Vagina (tissue), 2 donors: ENCODE measurements at regions not wholly inside any gene's neighbourhood (a gene's known extent, or its start where the extent isn't known, plus 50 kb on each side); places are given as distances from the start of the nearest gene placed in this dataset.
"Not testable (repeated sequence)": the region's sequence is repeated elsewhere in the genome, so short reads cannot be mapped to it uniquely, and the experiment has no call there.

Experiments
- DNase-seq, 2 donors: peaks; one replicate each; pipeline ENCODE4 v3.0.0-alpha.2; 2017; ENCODE audit errors: extremely low spot score in 2 of 2
- H3K27ac ChIP-seq: fragments of 200-600 bp; sonication (generic); one replicate; pipeline ENCODE4 v1.5.1; 2019
- H3K27me3 ChIP-seq: fragments of 200-600 bp; sonication (generic); one replicate; pipeline ENCODE4 v1.5.1; 2019
- H3K36me3 ChIP-seq, 2 donors: fragments of 200-600 bp; sonication (generic); one replicate each; pipeline ENCODE4 v1.5.1; 2017 to 2019
- H3K4me1 ChIP-seq: fragments of 200-600 bp; sonication (generic); one replicate; pipeline ENCODE4 v1.5.1; 2019
- H3K4me3 ChIP-seq, 2 donors: fragments of 200-600 bp; sonication (generic); 1 replicate in 1 of 2; 2 replicates in 1 of 2; pipeline ENCODE4 v1.5.1; 2016 to 2019
- H3K9me3 ChIP-seq: fragments of 200-600 bp; sonication (generic); one replicate; pipeline ENCODE4 v1.5.1; 2019
- POLR2A ChIP-seq, 2 donors: fragments of 450-650 bp; IDR thresholded peaks; one replicate each; pipeline ENCODE4 v1.6.1; 2017; ENCODE audit warnings: antibody characterized with exemption in 2 of 2, mild to moderate bottlenecking in 2 of 2, moderate library complexity in 2 of 2
- POLR2AphosphoS5 ChIP-seq, 2 donors: sonication (generic); formaldehyde crosslinking; IDR thresholded peaks; one replicate each; pipeline ENCODE4 v1.9.0; 2017; ENCODE audit warnings: antibody characterized with exemption in 2 of 2, mild to moderate bottlenecking in 2 of 2, low read depth in 1 of 2; ENCODE audit not compliant: insufficient read depth in 1 of 2
- intact Hi-C: fragments of 100-400 bp; cut with DNase I; formaldehyde crosslinking; loops from one replicate; pipeline ENCODE4 v1.15.1; 2023
- TF ChIP-seq, protein P1 (sequence below), 3 experiments: fragments of 450-650 bp in 2 of 3; fragments of 200-600 bp in 1 of 3; sonication (generic) in 1 of 3; IDR thresholded peaks; one replicate each; pipeline ENCODE4 v1.5.1; 2017 to 2019; ENCODE audit warnings: antibody characterized with exemption in 3 of 3, mild to moderate bottlenecking in 2 of 3, moderate library complexity in 2 of 3

DNA sequence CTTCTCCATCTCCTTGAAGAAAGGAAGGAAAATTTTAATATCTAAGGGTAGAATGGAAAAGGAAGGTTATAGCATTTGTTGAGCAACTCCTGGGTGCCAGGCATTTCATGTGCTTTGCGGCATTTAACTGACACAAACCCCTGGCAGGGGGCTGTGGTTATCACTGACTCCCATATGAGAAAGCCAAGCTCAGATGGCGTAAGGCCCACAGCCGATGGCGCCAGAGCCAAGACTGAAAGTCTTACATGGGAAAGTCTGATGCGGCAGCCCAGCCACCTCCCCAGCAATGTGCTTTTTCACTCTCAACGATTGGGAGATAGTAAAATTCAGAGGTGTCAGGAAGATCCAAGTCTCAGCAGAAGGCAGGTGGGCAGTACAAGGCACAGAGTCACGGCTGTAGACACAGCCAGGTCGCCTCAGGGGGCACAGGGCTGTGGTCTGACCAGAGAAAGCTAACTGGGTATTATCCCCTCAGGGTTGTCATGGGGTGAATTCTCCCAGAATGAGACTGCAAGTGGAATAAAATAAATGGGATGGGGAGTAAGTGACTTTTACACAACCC is 324.2 kb upstream of the NCKAP5 start:
- no peaks in the 10 kb centered on the region for H3K27me3 ChIP-seq
- no peaks in the 10 kb centered on the region for H3K4me1 ChIP-seq
- intact Hi-C loops: no loop called here
- no peaks in the 10 kb centered on the region for H3K36me3 ChIP-seq
- no peak overlapping the region for H3K27ac ChIP-seq
- no peak overlapping the region for H3K4me3 ChIP-seq
- no peak for DNase-seq
- TF ChIP-seq POLR2AphosphoS5 (IDR thresholded peaks at IDR 0.05; ENCODE audit: insufficient read depth in 1 of 2, low read depth in 1 of 2) (no peak), POLR2A (IDR thresholded peaks at IDR 0.05) (no peak)
- TF ChIP-seq, protein P1, sequence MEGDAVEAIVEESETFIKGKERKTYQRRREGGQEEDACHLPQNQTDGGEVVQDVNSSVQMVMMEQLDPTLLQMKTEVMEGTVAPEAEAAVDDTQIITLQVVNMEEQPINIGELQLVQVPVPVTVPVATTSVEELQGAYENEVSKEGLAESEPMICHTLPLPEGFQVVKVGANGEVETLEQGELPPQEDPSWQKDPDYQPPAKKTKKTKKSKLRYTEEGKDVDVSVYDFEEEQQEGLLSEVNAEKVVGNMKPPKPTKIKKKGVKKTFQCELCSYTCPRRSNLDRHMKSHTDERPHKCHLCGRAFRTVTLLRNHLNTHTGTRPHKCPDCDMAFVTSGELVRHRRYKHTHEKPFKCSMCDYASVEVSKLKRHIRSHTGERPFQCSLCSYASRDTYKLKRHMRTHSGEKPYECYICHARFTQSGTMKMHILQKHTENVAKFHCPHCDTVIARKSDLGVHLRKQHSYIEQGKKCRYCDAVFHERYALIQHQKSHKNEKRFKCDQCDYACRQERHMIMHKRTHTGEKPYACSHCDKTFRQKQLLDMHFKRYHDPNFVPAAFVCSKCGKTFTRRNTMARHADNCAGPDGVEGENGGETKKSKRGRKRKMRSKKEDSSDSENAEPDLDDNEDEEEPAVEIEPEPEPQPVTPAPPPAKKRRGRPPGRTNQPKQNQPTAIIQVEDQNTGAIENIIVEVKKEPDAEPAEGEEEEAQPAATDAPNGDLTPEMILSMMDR (IDR thresholded peaks at IDR 0.05): no peak
- no peaks in the 10 kb centered on the region for H3K9me3 ChIP-seq

DNA sequence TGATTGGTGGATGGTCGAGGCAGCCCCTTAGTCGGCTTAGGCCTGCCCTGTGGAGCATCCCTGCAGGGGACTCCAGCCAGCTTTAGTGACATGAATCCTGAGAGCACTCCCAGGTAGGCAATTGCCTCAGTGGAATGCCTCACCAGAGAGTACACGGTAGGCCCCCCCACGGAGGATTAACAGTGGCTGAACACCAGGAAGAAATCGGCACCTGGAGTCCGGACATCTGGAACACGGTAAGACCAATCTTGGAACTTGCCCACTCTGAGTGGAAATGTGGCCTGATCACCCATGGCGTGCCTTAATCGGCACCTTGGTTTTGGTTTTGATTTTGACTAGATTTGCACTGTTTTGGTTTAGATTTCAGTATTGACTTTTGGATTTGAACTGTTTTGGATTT is 326.2 kb upstream of the NCKAP5 start:
- no peaks in the 10 kb centered on the region for H3K36me3 ChIP-seq
- no peak overlapping the region for H3K27ac ChIP-seq
- no peak overlapping the region for H3K4me3 ChIP-seq
- intact Hi-C loops: no loop called here
- DNase-seq: no peak
- H3K4me1 ChIP-seq: no peaks in the 10 kb centered on the region
- no peaks in the 10 kb centered on the region for H3K9me3 ChIP-seq
- TF ChIP-seq POLR2A (IDR thresholded peaks at IDR 0.05): no peak
- no peak for TF ChIP-seq POLR2AphosphoS5 (IDR thresholded peaks at IDR 0.05; ENCODE audit: insufficient read depth in 1 of 2, low read depth in 1 of 2)
- TF ChIP-seq, protein P1 (IDR thresholded peaks at IDR 0.05): no peak
- no peaks in the 10 kb centered on the region for H3K27me3 ChIP-seq

DNA sequence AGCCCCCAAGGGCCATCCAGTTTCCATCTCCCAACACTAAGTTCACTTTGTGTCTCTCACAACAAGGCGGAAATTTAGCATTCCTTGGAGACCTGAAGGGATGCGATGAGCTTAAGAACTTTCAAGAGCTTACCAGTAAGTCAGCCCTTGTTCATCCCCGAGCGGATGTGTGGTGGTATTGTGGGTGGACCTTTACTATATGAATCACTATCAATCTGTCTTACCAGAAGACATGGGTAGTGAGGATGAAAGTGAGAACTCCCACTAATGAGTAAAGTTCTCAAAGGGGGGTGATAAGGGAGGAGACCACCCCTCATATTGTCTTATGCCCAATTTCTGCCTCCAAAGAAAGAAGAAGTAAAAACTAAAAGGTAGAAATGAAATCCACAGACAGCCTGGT is 329.6 kb upstream of the NCKAP5 start:
- H3K27me3 ChIP-seq, H3K27ac ChIP-seq, H3K36me3 ChIP-seq, intact Hi-C loops, H3K4me3 ChIP-seq, H3K9me3 ChIP-seq, H3K4me1 ChIP-seq, DNase-seq: not testable (repeated sequence)

DNA sequence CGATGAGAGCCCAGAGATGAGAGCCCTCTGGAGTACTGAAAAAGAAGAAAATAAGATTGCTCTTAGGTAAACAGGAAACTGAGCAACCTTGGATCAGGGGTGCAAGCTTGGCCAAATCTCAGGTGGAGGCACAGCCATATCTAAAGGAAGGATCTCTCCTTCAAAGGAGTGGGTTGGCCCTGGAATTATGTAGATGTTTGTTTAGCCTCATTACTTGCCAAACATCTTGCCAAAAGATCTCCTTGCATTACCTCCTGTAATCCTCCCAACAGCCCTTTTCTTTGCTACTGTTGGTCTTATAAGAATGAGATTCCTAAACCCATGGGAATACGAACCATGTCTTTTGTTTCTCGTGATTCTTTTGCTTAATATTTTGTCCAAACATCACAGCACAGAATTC is 332.6 kb upstream of the NCKAP5 start:
- no peak for TF ChIP-seq POLR2A (IDR thresholded peaks at IDR 0.05)
- no peak for TF ChIP-seq POLR2AphosphoS5 (IDR thresholded peaks at IDR 0.05; ENCODE audit: insufficient read depth in 1 of 2, low read depth in 1 of 2)
- TF ChIP-seq, protein P1 (IDR thresholded peaks at IDR 0.05): no peak
- H3K27me3 ChIP-seq: no peaks in the 10 kb centered on the region
- no peaks in the 10 kb centered on the region for H3K9me3 ChIP-seq
- no peak overlapping the region for H3K27ac ChIP-seq
- no peak for DNase-seq
- no peak overlapping the region for H3K4me3 ChIP-seq
- no peaks in the 10 kb centered on the region for H3K36me3 ChIP-seq
- intact Hi-C loops: no loop called here
- H3K4me1 ChIP-seq: no peaks in the 10 kb centered on the region

DNA sequence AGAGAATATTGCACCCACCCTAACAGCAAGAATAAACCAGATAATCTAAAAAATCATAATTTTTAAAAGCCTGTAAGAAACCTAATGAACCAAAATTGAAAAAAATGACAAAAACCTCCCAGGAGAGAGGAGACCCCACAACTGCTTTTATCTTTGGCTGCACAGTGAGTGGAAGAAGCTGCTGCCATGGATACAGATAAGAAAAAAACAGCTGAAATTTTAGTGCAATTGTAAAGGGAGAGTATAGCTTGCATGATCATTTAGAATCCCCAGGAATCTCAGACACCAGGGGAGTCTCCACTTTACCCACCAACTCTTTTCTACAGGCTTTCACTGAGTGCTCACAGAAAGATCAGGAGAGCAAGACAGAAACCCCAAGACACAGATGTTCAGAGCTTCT is 338.1 kb upstream of the NCKAP5 start:
- Histone ChIP-seq H3K9me3 (no peaks in the 10 kb centered on the region), H3K4me1 (no peaks in the 10 kb centered on the region), H3K27me3 (no peaks in the 10 kb centered on the region), H3K4me3 (no peak overlapping the region), H3K36me3 (no peaks in the 10 kb centered on the region), H3K27ac (no peak overlapping the region)
- intact Hi-C loops: no loop called here
- DNase-seq: no peak
- TF ChIP-seq, protein P1 (IDR thresholded peaks at IDR 0.05): no peak
- TF ChIP-seq POLR2A (IDR thresholded peaks at IDR 0.05) (no peak), POLR2AphosphoS5 (IDR thresholded peaks at IDR 0.05; ENCODE audit: insufficient read depth in 1 of 2, low read depth in 1 of 2) (no peak)
